HG02938 (cell line): ENCODE measurements at regions not wholly inside any gene's neighbourhood (a gene's known extent, or its start where the extent isn't known, plus 50 kb on each side); places are given as distances from the start of the nearest gene placed in this dataset.
"Not testable (repeated sequence)": the region's sequence is repeated elsewhere in the genome, so short reads cannot be mapped to it uniquely, and the experiment has no call there.

Source experiments
- ATAC-seq: cut with Tn5 transposase; IDR thresholded peaks from one replicate; pipeline ENCODE4 v1.9.1; 2021; ENCODE audit warnings: mild to moderate bottlenecking, moderate library complexity; ENCODE audit not compliant: unreplicated experiment

GRCh38 chr6:147958683-147959082 is 384.0 kb upstream of the SASH1 start:
- no peak for ATAC-seq

- ATAC-seq, result no peak
Observed at GRCh38 chr6:147961481-147962141, 381.0 kb upstream of the SASH1 start.

- not testable (repeated sequence) for ATAC-seq
Observed at GRCh38 chr6:147965448-147965847, 377.2 kb upstream of the SASH1 start.

- no peak for ATAC-seq
Observed at GRCh38 chr6:147970970-147971369, 371.7 kb upstream of the SASH1 start.

- ATAC-seq, result no peak
Observed at GRCh38 chr6:147972448-147972847, 370.2 kb upstream of the SASH1 start.

GRCh38 chr6:147973806-147974205 is 368.8 kb upstream of the SASH1 start:
- no peak for ATAC-seq

GRCh38 chr6:147974376-147974775 is 368.3 kb upstream of the SASH1 start:
- no peak for ATAC-seq

GRCh38 chr6:147977851-147978465 is 364.7 kb upstream of the SASH1 start:
- no peak for ATAC-seq

GRCh38 chr6:147979966-147980365 is 362.7 kb upstream of the SASH1 start:
- no peak for ATAC-seq

GRCh38 chr6:147983581-147984366 is 358.9 kb upstream of the SASH1 start:
- no peak for ATAC-seq

GRCh38 chr6:147986846-147987245 is 355.8 kb upstream of the SASH1 start:
- no peak for ATAC-seq

GRCh38 chr6:147990159-147990558 is 352.5 kb upstream of the SASH1 start:
- no peak for ATAC-seq

- ATAC-seq, result no peak
Observed at GRCh38 chr6:147991961-147992360, 350.7 kb upstream of the SASH1 start.

GRCh38 chr6:147999001-147999540 is 343.6 kb upstream of the SASH1 start:
- ATAC-seq, result no peak

GRCh38 chr6:148001844-148002642 is 340.6 kb upstream of the SASH1 start:
- no peak for ATAC-seq

- no peak for ATAC-seq
Observed at GRCh38 chr6:148004651-148005050, 338.0 kb upstream of the SASH1 start.

- no peak for ATAC-seq
Observed at GRCh38 chr6:148005806-148006205, 336.8 kb upstream of the SASH1 start.

- ATAC-seq, result not testable (repeated sequence)
Observed at GRCh38 chr6:148010516-148010915, 332.1 kb upstream of the SASH1 start.

- no peak for ATAC-seq
Observed at GRCh38 chr6:148016013-148016412, 326.6 kb upstream of the SASH1 start.

- no peak for ATAC-seq
Observed at GRCh38 chr6:148021165-148021564, 321.5 kb upstream of the SASH1 start.

- no peak for ATAC-seq
Observed at GRCh38 chr6:148021699-148022098, 320.9 kb upstream of the SASH1 start.
